ENCODE measurements at regions not wholly inside any gene's neighbourhood (a gene's known extent, or its start where the extent isn't known, plus 50 kb on each side); places are given as distances from the start of the nearest gene placed in this dataset.

DNA sequence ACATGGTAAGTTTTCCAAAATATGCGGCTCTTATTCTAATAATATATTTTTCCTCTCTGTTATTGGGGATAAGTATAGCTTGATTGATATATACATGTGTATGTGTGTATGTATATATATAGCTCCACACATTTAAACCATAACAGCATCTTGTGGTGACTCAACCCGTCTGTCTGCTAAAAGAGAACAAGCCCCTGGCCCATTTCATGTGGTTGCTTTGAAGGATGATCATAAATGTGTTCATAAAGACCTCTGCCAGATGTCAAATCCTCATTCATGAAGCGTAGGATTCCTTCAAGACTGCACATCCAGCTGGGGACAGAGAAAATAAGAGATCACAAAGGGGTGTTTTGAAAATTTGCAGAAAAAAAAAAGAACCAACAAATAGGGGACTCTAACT, 79.3 kb downstream of the RHOB start:
- Histone ChIP-seq H4K20me1 (ENCODE audit: insufficient read depth, low read length) (no peaks in the 10 kb centered on the region), H3K36me3 (replicated peaks in 1 of 2; ENCODE audit: control insufficient read depth in 1 of 2, insufficient read depth in 2 of 2, low read length in 2 of 2) (no peaks in the 10 kb centered on the region), H3K9ac (ENCODE audit: insufficient read depth, low read depth, low read length) (peak overlapping the region; percentile 60), H3K4me3 (replicated peaks in 1 of 3; ENCODE audit: insufficient read depth in 1 of 3, low read depth in 2 of 3, low read length in 3 of 3) (no peak overlapping the region), H3K9me3 (ENCODE audit: low read length) (no peaks in the 10 kb centered on the region), H3K4me2 (ENCODE audit: low read depth, low read length) (peak overlapping the region; percentile 80), H2AFZ (ENCODE audit: low read length) (no peak overlapping the region), H3K4me1 (ENCODE audit: insufficient read depth, low read length) (peaks cover 86% of the 10 kb centered on the region), H3K79me2 (ENCODE audit: insufficient read depth, low read length) (no peaks in the 10 kb centered on the region), H3K27ac (ENCODE audit: extremely low read length, insufficient read depth, low read length) (peak overlapping the region; percentile 69), H3K27me3 (ENCODE audit: control insufficient read depth in 1 of 2, insufficient read depth in 2 of 2, low read length in 2 of 2) (no peaks in the 10 kb centered on the region)
- intact Hi-C loops (cut with micrococcal nuclease; ENCODE audit: unreplicated experiment) = loop anchor here (5.0 kb wide), 1 partner anchor 111 kb away; no protein-coding TSS in a partner anchor
- ATAC-seq = no peak
- no peak for DNase-seq (ENCODE audit: low spot score)
- in situ Hi-C loops (cut with HindIII; ENCODE audit: extremely low pct_ligation_motif_present, low pct_unique_long_range_greater_than_20kb) = no loop called here
- TF ChIP-seq SMAD9 (CRISPR knock-in tag; IDR thresholded peaks at IDR 0.05) (no peak), TBL1XR1 (IDR thresholded peaks at IDR 0.05; ENCODE audit: borderline replicate concordance, low read length, partially characterized antibody) (no peak), NCOA5 (CRISPR knock-in tag; IDR thresholded peaks at IDR 0.05) (no peak), ZNF782 (CRISPR knock-in tag; IDR thresholded peaks at IDR 0.05; ENCODE audit: borderline replicate concordance) (no peak), ZNF841 (CRISPR knock-in tag; IDR thresholded peaks at IDR 0.05; ENCODE audit: borderline replicate concordance) (0 out of 2 replicates have a peak, but pooled peaks have one; percentile 17)
- FAIRE-seq = no peak
- BruUV-seq (replicated peaks) = no TSS peak
- 84% methylated on average over 3 of the region's 3 CpGs for WGBS (ENCODE audit: low lambda C conversion rate)
- POLR2A ChIA-PET = interaction anchor here (0.7 to 7.9 kb wide), 28 partner anchors 10 to 149 kb away, joined by 3 to 233 read pairs (median 6); partner anchors contain the start of gene RHOB
- CTCF ChIA-PET (ENCODE audit: low intra/inter-chr PET ratio, low total read pairs) = no interaction called here

DNA sequence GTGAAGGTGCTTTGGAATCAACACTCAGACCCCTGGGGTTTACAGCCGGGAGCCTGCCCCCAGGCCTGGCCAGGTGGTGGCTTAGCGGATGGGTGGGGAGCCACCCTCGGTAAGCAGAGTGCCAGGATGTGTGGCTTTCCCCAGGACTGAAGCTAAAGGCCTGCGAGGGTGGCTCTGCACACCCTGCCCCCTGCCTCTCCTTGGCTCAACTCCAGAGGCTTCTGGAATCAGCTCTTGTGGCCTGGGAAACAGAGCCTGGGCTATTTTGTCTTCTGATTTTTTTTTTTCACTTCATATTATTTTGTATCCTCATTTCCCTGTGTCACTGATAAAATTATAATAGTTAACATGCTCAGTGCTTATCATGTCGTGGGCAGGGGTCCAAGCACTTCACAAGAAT, 79.8 kb downstream of the RHOB start:
- no peak for ATAC-seq
- intact Hi-C loops (cut with micrococcal nuclease; ENCODE audit: unreplicated experiment) (loop anchor here (5.0 kb wide), 1 partner anchor 111 kb away; no protein-coding TSS in a partner anchor), in situ Hi-C loops (cut with HindIII; ENCODE audit: extremely low pct_ligation_motif_present, low pct_unique_long_range_greater_than_20kb) (no loop called here)
- 60% methylated on average over 2 of the region's 5 CpGs for WGBS (ENCODE audit: low lambda C conversion rate)
- CTCF ChIA-PET (ENCODE audit: low intra/inter-chr PET ratio, low total read pairs) = no interaction called here
- no peak overlapping the region for H3K4me3 ChIP-seq (replicated peaks in 1 of 3; ENCODE audit: insufficient read depth in 1 of 3, low read depth in 2 of 3, low read length in 3 of 3)
- peak overlapping the region; percentile 69 for H3K27ac ChIP-seq (ENCODE audit: extremely low read length, insufficient read depth, low read length)
- no TSS peak for BruUV-seq (replicated peaks)
- no peaks in the 10 kb centered on the region for H4K20me1 ChIP-seq (ENCODE audit: insufficient read depth, low read length)
- no peak overlapping the region for H3K4me2 ChIP-seq (ENCODE audit: low read depth, low read length)
- DNase-seq (ENCODE audit: low spot score) = no peak
- H3K9ac ChIP-seq (ENCODE audit: insufficient read depth, low read depth, low read length) = peak overlapping the region; percentile 60; the same call in 1 of the 2 replicates
- peaks cover 86% of the 10 kb centered on the region for H3K4me1 ChIP-seq (ENCODE audit: insufficient read depth, low read length)
- no peaks in the 10 kb centered on the region for H3K79me2 ChIP-seq (ENCODE audit: insufficient read depth, low read length)
- no peak for FAIRE-seq
- H3K27me3 ChIP-seq (ENCODE audit: control insufficient read depth in 1 of 2, insufficient read depth in 2 of 2, low read length in 2 of 2) = no peaks in the 10 kb centered on the region
- POLR2A ChIA-PET = interaction anchor here (1.6 to 7.9 kb wide), 9 partner anchors 10 to 77 kb away, joined by 6 to 233 read pairs (median 53); partner anchors contain the start of gene RHOB
- H2AFZ ChIP-seq (ENCODE audit: low read length) = no peak overlapping the region
- H3K36me3 ChIP-seq (replicated peaks in 1 of 2; ENCODE audit: control insufficient read depth in 1 of 2, insufficient read depth in 2 of 2, low read length in 2 of 2) = no peaks in the 10 kb centered on the region
- H3K9me3 ChIP-seq (ENCODE audit: low read length) = no peaks in the 10 kb centered on the region
- TF ChIP-seq ELK4 (CRISPR knock-in tag; IDR thresholded peaks at IDR 0.05; ENCODE audit: borderline replicate concordance) = no peak
- TF ChIP-seq, protein P1, sequence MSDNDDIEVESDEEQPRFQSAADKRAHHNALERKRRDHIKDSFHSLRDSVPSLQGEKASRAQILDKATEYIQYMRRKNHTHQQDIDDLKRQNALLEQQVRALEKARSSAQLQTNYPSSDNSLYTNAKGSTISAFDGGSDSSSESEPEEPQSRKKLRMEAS (IDR thresholded peaks at IDR 0.05) = 0 out of 2 replicates have a peak, but pooled peaks have one; percentile 13
- no peak for TF ChIP-seq ZNF124 (CRISPR knock-in tag; IDR thresholded peaks at IDR 0.05)
- 0 out of 2 replicates have a peak, but pooled peaks have one; percentile 41 for TF ChIP-seq ZBTB33 (CRISPR knock-in tag; IDR thresholded peaks at IDR 0.05)
- TF ChIP-seq, protein P2, sequence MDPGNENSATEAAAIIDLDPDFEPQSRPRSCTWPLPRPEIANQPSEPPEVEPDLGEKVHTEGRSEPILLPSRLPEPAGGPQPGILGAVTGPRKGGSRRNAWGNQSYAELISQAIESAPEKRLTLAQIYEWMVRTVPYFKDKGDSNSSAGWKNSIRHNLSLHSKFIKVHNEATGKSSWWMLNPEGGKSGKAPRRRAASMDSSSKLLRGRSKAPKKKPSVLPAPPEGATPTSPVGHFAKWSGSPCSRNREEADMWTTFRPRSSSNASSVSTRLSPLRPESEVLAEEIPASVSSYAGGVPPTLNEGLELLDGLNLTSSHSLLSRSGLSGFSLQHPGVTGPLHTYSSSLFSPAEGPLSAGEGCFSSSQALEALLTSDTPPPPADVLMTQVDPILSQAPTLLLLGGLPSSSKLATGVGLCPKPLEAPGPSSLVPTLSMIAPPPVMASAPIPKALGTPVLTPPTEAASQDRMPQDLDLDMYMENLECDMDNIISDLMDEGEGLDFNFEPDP (CRISPR knock-in tag; conservative IDR thresholded peaks at IDR 0.05) = 0 out of 2 replicates have a peak, but pooled peaks have one; percentile 75
- TF ChIP-seq, protein P3, sequence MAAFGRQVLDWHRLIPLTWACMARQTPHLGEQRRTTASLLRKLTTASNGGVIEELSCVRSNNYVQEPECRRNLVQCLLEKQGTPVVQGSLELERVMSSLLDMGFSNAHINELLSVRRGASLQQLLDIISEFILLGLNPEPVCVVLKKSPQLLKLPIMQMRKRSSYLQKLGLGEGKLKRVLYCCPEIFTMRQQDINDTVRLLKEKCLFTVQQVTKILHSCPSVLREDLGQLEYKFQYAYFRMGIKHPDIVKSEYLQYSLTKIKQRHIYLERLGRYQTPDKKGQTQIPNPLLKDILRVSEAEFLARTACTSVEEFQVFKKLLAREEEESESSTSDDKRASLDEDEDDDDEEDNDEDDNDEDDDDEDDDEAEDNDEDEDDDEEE (CRISPR knock-in tag; IDR thresholded peaks at IDR 0.05) = 0 out of 2 replicates have a peak, but pooled peaks have one; percentile 34
- TF ChIP-seq ZNF616 (CRISPR knock-in tag; IDR thresholded peaks at IDR 0.05; ENCODE audit: low read depth) = no peak

All from HepG2 (cell line).